B cell (primary cell): ENCODE measurements at regions not wholly inside any gene's neighbourhood (a gene's known extent, or its start where the extent isn't known, plus 50 kb on each side); places are given as distances from the start of the nearest gene placed in this dataset.

Experiments used
- ATAC-seq: fragments of 200-7000 bp; cut with Tn5 transposase; one replicate; pipeline ENCODE4 v1.10.0; 2021; ENCODE audit warnings: low read depth, mild to moderate bottlenecking, moderate number of reproducible peaks, moderate library complexity
- CTCF ChIA-PET: fragments of 350-600 bp; sonication (Branson Sonifier 250); formaldehyde crosslinking; loops from one replicate; lab custom pipeline; 2021; ENCODE audit warnings: antibody characterized with exemption, inconsistent platforms; lab: Charles Lee
- POLR2A ChIA-PET: fragments of 350-600 bp; sonication (Branson Sonifier 250); formaldehyde crosslinking; loops from one replicate; lab custom pipeline; 2021; ENCODE audit warnings: antibody characterized with exemption; lab: Charles Lee
- DNase-seq: peaks from one replicate; pipeline ENCODE4 v3.0.0; 2013
- H2AFZ ChIP-seq: 2 replicates; pipeline ENCODE4 v1.6.1; 2012; ENCODE audit warnings: mild to moderate bottlenecking, low read depth, low read length; ENCODE audit not compliant: insufficient read depth, poor library complexity, severe bottlenecking
- H3K27ac ChIP-seq, 2 donors: 1 replicate in 1 of 2; 2 replicates in 1 of 2; pipeline ENCODE4 v1.5.1; 2012 to 2013; ENCODE audit warnings: low read length in 2 of 2, mild to moderate bottlenecking in 2 of 2, moderate library complexity in 1 of 2
- H3K27me3 ChIP-seq, 4 experiments: fragments of 200-600 bp in 1 of 4; sonication (generic) in 1 of 4; replicated peaks in 1 of 4; 1 replicate in 2 of 4; 2 replicates in 2 of 4; pipeline versions ENCODE4 v1.6.1 to v1.7.0; 2013 to 2016; ENCODE audit warnings: low read length in 3 of 4, mild to moderate bottlenecking in 2 of 4, mixed read lengths in 1 of 4, moderate library complexity in 1 of 4; ENCODE audit not compliant: insufficient read depth in 4 of 4, control insufficient read depth in 3 of 4; ENCODE audit errors: control extremely low read depth in 1 of 4
- H3K36me3 ChIP-seq, 2 experiments: replicated peaks in 1 of 2; 1 replicate in 1 of 2; 2 replicates in 1 of 2; pipeline versions ENCODE4 v1.6.1 to v1.7.1; 2013; ENCODE audit warnings: low read length in 1 of 2; ENCODE audit not compliant: insufficient read depth in 2 of 2, control insufficient read depth in 1 of 2; ENCODE audit errors: control extremely low read depth in 1 of 2, extremely low read depth in 1 of 2
- H3K4me1 ChIP-seq, 2 donors: fragments of 200-600 bp in 1 of 2; sonication (generic) in 1 of 2; 1 replicate in 1 of 2; 2 replicates in 1 of 2; pipeline versions ENCODE4 v1.5.1 to v1.6.1; 2013 to 2017; ENCODE audit warnings: low read length in 2 of 2; ENCODE audit not compliant: control insufficient read depth in 2 of 2, insufficient read depth in 2 of 2
- H3K4me2 ChIP-seq: replicated peaks from 2 replicates; pipeline ENCODE3; 2012; ENCODE audit warnings: mild to moderate bottlenecking, low read depth, low read length; ENCODE audit not compliant: poor library complexity, severe bottlenecking
- H3K4me3 ChIP-seq, 5 experiments: fragments of 200-600 bp in 1 of 5; sonication (generic) in 1 of 5; 1 replicate in 3 of 5; 2 replicates in 2 of 5; pipeline versions ENCODE4 v1.5.1 to v1.7.0; 2011 to 2016; ENCODE audit warnings: low read length in 4 of 5, mild to moderate bottlenecking in 4 of 5, low read depth in 2 of 5, control low read depth in 1 of 5, moderate library complexity in 1 of 5; ENCODE audit not compliant: insufficient read depth in 1 of 5; ENCODE audit errors: control extremely low read depth in 1 of 5, extremely low read depth in 1 of 5
- H3K79me2 ChIP-seq: fragments of 200-600 bp; sonication (generic); one replicate; pipeline ENCODE4 v1.6.0; 2016; ENCODE audit warnings: low read length; ENCODE audit not compliant: control insufficient read depth, insufficient read depth
- H3K9ac ChIP-seq: fragments of 200-600 bp; sonication (generic); 2 replicates; pipeline ENCODE4 v1.6.1; 2017; ENCODE audit warnings: mild to moderate bottlenecking, low read length, moderate library complexity
- H3K9me3 ChIP-seq, 3 donors: one replicate each; pipeline versions ENCODE4 v1.6.1 to v1.7.1; 2013; ENCODE audit warnings: low read length in 2 of 3; ENCODE audit not compliant: control insufficient read depth in 2 of 3, insufficient read depth in 1 of 3; ENCODE audit errors: control extremely low read depth in 1 of 3
- H4K20me1 ChIP-seq: 2 replicates; pipeline ENCODE4 v1.6.0; 2012; ENCODE audit warnings: mild to moderate bottlenecking, low read length; ENCODE audit not compliant: insufficient read depth, control insufficient read depth, poor library complexity, severe bottlenecking
- H3K27ac Mint-ChIP-seq: one replicate; pipeline ENCODE4 v1.8.0; 2021; ENCODE audit warnings: mixed read lengths
- H3K27me3 Mint-ChIP-seq: one replicate; pipeline ENCODE4 v1.8.0; 2021; ENCODE audit warnings: mixed read lengths
- H3K4me1 Mint-ChIP-seq: one replicate; pipeline ENCODE4 v1.8.0; 2021; ENCODE audit warnings: mixed read lengths
- H3K4me3 Mint-ChIP-seq: one replicate; pipeline ENCODE4 v1.8.0; 2021; ENCODE audit warnings: mixed read lengths
- H3K9me3 Mint-ChIP-seq: one replicate; pipeline ENCODE4 v1.8.0; 2022; ENCODE audit warnings: mixed read lengths; ENCODE audit not compliant: insufficient read depth
- EZH2 ChIP-seq: IDR thresholded peaks from 2 replicates; pipeline ENCODE4 v1.6.1; 2012; ENCODE audit warnings: borderline replicate concordance, low read depth, mild to moderate bottlenecking, moderate library complexity, low read length; ENCODE audit not compliant: insufficient read depth, poor library complexity, severe bottlenecking
- WGBS: methylation state at CpG from one replicate; pipeline ENCODE4 v1.1.5; 2013; ENCODE audit warnings: missing lambda C conversion rate; ENCODE audit not compliant: insufficient coverage; 5-methylcytosine and 5-hydroxymethylcytosine counted together
- intact Hi-C: fragments of 100-400 bp; cut with micrococcal nuclease; formaldehyde crosslinking; loops from one replicate; pipeline ENCODE4 v1.10.0; 2022
- TF ChIP-seq, protein P1 (sequence below): fragments of 200-600 bp; IDR thresholded peaks from one replicate; pipeline ENCODE4 v1.8.0; 2022; ENCODE audit warnings: antibody characterized with exemption, mild to moderate bottlenecking

DNA sequence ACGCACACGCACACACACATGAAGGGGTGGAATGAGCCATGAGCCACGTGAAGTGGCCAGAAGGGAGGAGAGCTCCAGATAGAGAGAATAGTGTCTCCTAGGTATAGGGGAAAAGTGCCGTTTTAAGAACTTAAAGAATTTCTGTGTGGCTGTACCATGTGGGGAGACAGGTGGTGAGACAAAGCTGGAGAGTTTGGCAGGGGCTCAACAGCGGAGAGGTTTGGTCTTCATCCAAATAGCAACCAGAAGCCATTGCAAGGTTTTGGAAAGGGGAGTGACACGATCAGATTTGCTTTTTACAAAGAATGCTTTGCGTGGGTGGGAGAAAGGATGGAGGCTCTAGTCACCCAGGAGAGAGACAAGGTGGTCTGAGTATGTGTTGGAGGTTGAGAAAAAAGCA lies 146.0 kb downstream of the IL20RB start:
- TF ChIP-seq, protein P1, sequence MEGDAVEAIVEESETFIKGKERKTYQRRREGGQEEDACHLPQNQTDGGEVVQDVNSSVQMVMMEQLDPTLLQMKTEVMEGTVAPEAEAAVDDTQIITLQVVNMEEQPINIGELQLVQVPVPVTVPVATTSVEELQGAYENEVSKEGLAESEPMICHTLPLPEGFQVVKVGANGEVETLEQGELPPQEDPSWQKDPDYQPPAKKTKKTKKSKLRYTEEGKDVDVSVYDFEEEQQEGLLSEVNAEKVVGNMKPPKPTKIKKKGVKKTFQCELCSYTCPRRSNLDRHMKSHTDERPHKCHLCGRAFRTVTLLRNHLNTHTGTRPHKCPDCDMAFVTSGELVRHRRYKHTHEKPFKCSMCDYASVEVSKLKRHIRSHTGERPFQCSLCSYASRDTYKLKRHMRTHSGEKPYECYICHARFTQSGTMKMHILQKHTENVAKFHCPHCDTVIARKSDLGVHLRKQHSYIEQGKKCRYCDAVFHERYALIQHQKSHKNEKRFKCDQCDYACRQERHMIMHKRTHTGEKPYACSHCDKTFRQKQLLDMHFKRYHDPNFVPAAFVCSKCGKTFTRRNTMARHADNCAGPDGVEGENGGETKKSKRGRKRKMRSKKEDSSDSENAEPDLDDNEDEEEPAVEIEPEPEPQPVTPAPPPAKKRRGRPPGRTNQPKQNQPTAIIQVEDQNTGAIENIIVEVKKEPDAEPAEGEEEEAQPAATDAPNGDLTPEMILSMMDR: no peak
- no peak for TF ChIP-seq EZH2
- intact Hi-C loops: no loop called here
- ChIA-PET POLR2A (no interaction called here), CTCF (interaction anchor here (0.5 kb wide), 1 partner anchor 438 kb away, joined by 3 read pairs; no protein-coding TSS in a partner anchor)
- Histone ChIP-seq H3K4me2 (no peak overlapping the region), H3K4me1 (peaks cover 2 to 5% of the 10 kb centered on the region in 2 donors), H3K36me3 (no peaks in the 10 kb centered on the region), H3K27me3 (peaks cover 0 to 9% (median 1%) of the 10 kb centered on the region in 4 experiments), H3K9ac (no peak overlapping the region), H3K27ac (no peak overlapping the region), H4K20me1 (no peaks in the 10 kb centered on the region), H2AFZ (no peak overlapping the region), H3K4me3 (no peak overlapping the region), H3K79me2 (no peaks in the 10 kb centered on the region), H3K9me3 (no peaks in the 10 kb centered on the region)
- Mint-ChIP-seq H3K4me3 (no peak overlapping the region), H3K27me3 (peaks cover 27% of the 10 kb centered on the region), H3K4me1 (no peaks in the 10 kb centered on the region), H3K9me3 (no peaks in the 10 kb centered on the region), H3K27ac (no peak overlapping the region)
- no peak for ATAC-seq
- DNase-seq: no peak
- 82% methylated on average over 5 of the region's 7 CpGs for WGBS

DNA sequence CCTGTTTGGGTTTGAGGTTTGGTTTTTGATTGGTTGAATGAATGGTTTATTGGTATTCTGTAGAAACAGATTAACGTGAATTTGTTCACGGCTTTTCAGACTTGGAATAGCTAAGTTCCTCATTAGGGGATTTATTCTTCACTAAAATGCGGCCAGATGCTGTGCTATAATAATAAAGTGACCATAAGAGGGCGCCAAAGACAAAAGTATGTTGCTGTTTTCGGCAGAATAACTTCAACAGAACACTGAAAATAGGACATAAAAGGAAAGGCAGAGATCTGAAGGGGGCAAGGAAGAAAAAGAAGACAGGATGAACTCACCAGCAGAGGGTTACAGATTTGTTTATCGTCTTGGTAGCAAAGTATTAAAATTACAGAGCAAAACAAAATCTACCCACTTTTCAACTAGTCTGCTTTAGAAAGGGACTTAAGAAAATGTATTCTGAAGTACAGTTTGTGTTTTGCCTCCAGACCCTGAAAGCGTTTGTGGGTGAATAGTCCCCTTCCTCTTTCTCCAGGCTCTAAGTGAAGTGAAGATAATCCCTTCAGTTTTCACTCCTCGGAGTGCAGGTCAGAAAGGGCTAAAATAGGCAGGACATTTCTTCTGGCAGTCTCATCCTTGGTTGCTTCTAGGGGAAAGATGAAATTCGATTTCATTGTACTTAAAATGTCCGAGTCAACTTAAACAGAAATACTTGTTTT lies 147.6 kb downstream of the IL20RB start:
- CTCF ChIA-PET: interaction anchor here (0.8 to 2.9 kb wide), 3 partner anchors 9 to 16 kb away, joined by 3 to 11 read pairs (median 3); no protein-coding TSS in a partner anchor
- Histone ChIP-seq H3K9ac (peak overlapping the region; percentile 3), H3K4me3 (no peak overlapping the region), H4K20me1 (no peaks in the 10 kb centered on the region), H3K27ac (no peak overlapping the region), H3K79me2 (no peaks in the 10 kb centered on the region), H3K9me3 (no peaks in the 10 kb centered on the region), H3K4me2 (no peak overlapping the region), H2AFZ (no peak overlapping the region), H3K36me3 (no peaks in the 10 kb centered on the region), H3K27me3 (peaks cover 0 to 9% (median 3%) of the 10 kb centered on the region in 4 experiments), H3K4me1 (peaks cover 2 to 5% of the 10 kb centered on the region in 2 donors)
- Mint-ChIP-seq H3K9me3 (no peaks in the 10 kb centered on the region), H3K27ac (no peak overlapping the region), H3K4me1 (no peaks in the 10 kb centered on the region), H3K27me3 (peaks cover 21% of the 10 kb centered on the region), H3K4me3 (no peak overlapping the region)
- ATAC-seq: no peak
- DNase-seq: peak; percentile 56
- intact Hi-C loops: no loop called here
- no peak for TF ChIP-seq EZH2
- TF ChIP-seq, protein P1: peak; percentile 79
- WGBS: 12% methylated on average over 5 of the region's 10 CpGs
- POLR2A ChIA-PET: no interaction called here
